ENCODE measurements at regions not wholly inside any gene's neighbourhood (a gene's known extent, or its start where the extent isn't known, plus 50 kb on each side); places are given as distances from the start of the nearest gene placed in this dataset.

DNA sequence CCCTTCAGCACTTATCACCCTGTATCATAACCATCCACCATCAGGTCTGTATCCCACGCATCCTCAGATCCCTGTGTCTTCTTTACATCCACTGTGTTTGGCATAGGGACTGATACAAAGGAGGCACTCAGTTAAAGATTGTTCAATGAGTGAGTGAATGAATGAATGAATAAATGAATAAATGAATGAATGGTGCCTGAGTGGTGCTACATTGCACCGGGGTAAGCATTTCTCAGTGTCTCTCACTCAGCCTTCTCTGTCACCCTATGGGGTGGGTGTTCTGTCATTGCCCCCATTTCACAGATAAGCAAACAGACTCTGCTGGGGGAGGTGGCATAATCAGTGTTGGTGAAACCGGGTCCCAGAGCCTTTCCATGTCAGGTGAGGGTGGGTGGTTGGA is 56.6 kb upstream of the ID3 start:
- DNase-seq (ENCODE audit: insufficient read length, low spot score) (no peak), FAIRE-seq (no peak)
- TF ChIP-seq, protein P1, sequence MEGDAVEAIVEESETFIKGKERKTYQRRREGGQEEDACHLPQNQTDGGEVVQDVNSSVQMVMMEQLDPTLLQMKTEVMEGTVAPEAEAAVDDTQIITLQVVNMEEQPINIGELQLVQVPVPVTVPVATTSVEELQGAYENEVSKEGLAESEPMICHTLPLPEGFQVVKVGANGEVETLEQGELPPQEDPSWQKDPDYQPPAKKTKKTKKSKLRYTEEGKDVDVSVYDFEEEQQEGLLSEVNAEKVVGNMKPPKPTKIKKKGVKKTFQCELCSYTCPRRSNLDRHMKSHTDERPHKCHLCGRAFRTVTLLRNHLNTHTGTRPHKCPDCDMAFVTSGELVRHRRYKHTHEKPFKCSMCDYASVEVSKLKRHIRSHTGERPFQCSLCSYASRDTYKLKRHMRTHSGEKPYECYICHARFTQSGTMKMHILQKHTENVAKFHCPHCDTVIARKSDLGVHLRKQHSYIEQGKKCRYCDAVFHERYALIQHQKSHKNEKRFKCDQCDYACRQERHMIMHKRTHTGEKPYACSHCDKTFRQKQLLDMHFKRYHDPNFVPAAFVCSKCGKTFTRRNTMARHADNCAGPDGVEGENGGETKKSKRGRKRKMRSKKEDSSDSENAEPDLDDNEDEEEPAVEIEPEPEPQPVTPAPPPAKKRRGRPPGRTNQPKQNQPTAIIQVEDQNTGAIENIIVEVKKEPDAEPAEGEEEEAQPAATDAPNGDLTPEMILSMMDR (IDR thresholded peaks at IDR 0.05; ENCODE audit: insufficient read depth, missing control alignments): no peak

DNA sequence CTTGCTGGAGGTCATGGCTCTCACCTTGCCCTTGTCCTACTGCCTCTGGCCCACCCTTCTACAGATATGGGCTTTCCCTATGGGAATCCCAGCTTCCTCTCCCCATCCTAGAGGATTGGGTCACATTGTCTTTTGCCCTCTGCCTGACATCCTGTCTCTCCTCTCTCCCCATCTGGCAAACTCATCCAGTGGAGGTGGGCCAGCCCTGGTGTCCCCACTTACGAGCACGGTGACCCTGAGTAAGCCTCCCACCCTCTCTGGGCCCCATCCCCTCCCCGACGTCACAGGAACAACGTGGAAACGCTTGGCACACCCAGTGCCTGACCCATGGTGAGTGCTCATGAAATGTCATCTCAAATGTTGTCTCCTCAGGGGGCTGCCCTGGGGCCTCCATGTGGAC is 56.1 kb upstream of the ID3 start:
- TF ChIP-seq, protein P1 (IDR thresholded peaks at IDR 0.05; ENCODE audit: insufficient read depth, missing control alignments): no peak
- FAIRE-seq: no peak
- DNase-seq (ENCODE audit: insufficient read length, low spot score): no peak

DNA sequence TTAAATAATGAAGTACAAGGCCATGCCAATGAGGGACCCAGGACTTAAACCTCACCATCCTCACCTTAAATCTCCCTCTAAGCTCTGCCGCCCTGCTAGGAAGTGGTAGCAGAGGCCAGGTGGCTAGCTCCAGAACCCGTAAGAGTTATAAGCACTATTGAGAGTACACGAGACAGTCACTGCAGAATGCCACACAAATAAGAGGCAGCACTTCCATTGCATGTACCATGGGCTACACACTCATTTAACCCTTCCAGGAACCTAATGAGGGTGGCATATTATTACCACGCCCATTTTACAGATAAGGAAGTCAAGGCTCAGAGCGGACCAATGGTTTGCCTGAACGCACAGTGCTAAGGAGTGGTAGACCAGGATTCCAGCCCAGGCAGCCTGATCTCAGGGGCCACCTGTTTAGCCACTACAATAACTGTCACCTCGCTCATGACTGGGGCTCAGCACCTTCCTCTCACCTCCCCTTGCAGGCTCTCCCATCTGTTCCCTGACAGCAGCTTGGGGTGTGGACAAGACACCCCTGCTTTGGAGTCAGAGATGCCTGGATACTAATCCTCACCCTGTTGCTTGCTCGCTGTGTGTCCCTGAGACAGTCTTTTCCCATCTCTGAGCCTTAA is 54.8 kb upstream of the ID3 start:
- TF ChIP-seq, protein P1 (IDR thresholded peaks at IDR 0.05; ENCODE audit: insufficient read depth, missing control alignments): no peak
- FAIRE-seq: no peak
- no peak for DNase-seq (ENCODE audit: insufficient read length, low spot score)

GRCh38 chr1:23613191-23614031 is 54.1 kb upstream of the ID3 start:
- DNase-seq (ENCODE audit: insufficient read length, low spot score) (no peak), FAIRE-seq (no peak)
- TF ChIP-seq, protein P1 (IDR thresholded peaks at IDR 0.05; ENCODE audit: insufficient read depth, missing control alignments): no peak

DNA sequence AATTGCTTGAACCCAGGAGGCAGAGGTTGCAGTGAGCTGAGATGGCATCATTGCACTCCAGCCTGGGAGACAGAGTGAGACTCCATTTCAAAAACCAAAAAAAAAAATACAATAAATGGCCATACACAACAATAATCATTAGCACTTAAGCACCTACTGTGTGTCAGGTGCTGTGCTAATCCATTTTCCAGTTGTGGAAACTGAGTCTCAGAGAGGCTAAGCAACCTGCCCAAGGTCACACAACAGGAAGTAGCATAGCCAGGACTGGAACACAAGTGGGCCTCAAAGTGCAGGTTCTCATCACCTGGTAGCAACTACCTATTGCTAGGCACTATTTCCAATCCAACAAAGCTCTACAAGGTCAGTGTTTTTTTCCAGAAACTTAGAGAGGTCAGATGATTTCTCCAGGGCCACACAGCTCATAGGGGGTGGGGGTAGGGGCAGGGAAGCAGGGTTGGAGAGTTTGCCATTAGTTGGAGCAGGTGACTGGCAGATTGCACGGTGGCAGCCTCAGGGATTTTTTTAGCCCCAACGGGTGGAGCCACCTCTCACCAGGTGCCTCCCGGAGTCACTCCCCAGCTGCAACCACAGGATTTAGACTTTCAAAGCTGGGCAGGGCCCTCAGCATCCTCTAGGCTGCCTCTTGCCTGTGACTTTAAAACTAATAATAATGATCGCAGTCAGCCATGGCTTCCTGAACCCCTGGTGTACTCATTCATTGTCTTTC is 52.5 kb upstream of the ID3 start:
- DNase-seq (ENCODE audit: insufficient read length, low spot score) (no peak), FAIRE-seq (no peak)
- TF ChIP-seq, protein P1 (IDR thresholded peaks at IDR 0.05; ENCODE audit: insufficient read depth, missing control alignments): no peak

- DNase-seq (ENCODE audit: insufficient read length, low spot score): no peak
- FAIRE-seq: no peak
- TF ChIP-seq, protein P1 (IDR thresholded peaks at IDR 0.05; ENCODE audit: insufficient read depth, missing control alignments): no peak
Observed at GRCh38 chr1:23610677-23611076, 51.4 kb upstream of the ID3 start.
